A549 (cell line): ENCODE measurements at regions not wholly inside any gene's neighbourhood (a gene's known extent, or its start where the extent isn't known, plus 50 kb on each side); places are given as distances from the start of the nearest gene placed in this dataset.

ENCODE experiments used
- ATAC-seq, 2 experiments: fragments of 200-7000 bp in 1 of 2; fragments of >200 bp in 1 of 2; cut with Nextera tagmentation in 1 of 2; cut with Tn5 transposase in 1 of 2; 3 replicates each; pipeline versions ENCODE4 v1.8.0 to v1.9.1; 2018 to 2020; ENCODE audit warnings: mild to moderate bottlenecking in 1 of 2, moderate library complexity in 1 of 2
- CTCF ChIA-PET: fragments of 300-600 bp; sonication (Branson Sonifier 250); formaldehyde crosslinking; extraction: SDS; loops from one replicate; lab custom pipeline; 2021; ENCODE audit warnings: antibody characterized with exemption, inconsistent platforms; lab: Yijun Ruan, JAX
- POLR2A ChIA-PET: fragments of 350-600 bp; formaldehyde crosslinking; extraction: SDS; loops from one replicate; lab custom pipeline; 2021; ENCODE audit warnings: antibody characterized with exemption, inconsistent platforms; lab: Yijun Ruan, JAX
- DNase-seq, 2 experiments: peaks; one replicate each; pipeline versions ENCODE4 v3.0.0 to v3.0.0-alpha.2; 2011 to 2016; ENCODE audit warnings: low read depth in 1 of 2, low spot score in 1 of 2
- FAIRE-seq: peaks from 2 replicates; lab custom pipeline; 2011; peaks lifted over from hg19 to GRCh38; lab: Jason Lieb, UNC
- H3K27ac ChIP-seq, 2 experiments: fragments of >200 bp; sonication (Bioruptor Twin); formaldehyde crosslinking; 3 replicates each; pipeline ENCODE4 v1.5.1; 2016 to 2017
- H3K4me1 ChIP-seq: fragments of >200 bp; sonication (Bioruptor Twin); formaldehyde crosslinking; 3 replicates; pipeline ENCODE4 v1.6.1; 2016
- H3K4me2 ChIP-seq: fragments of >200 bp; sonication (Bioruptor Twin); formaldehyde crosslinking; 3 replicates; pipeline ENCODE4 v1.6.1; 2016
- H3K4me3 ChIP-seq: fragments of >200 bp; sonication (Bioruptor Twin); formaldehyde crosslinking; 3 replicates; pipeline ENCODE4 v1.5.1; 2016
- H3K9me3 ChIP-seq: fragments of >200 bp; sonication (Bioruptor Twin); formaldehyde crosslinking; 3 replicates; pipeline ENCODE4 v1.6.1; 2016
- BHLHE40 ChIP-seq: IDR thresholded peaks from 2 replicates; pipeline ENCODE4 v1.6.1; 2012; ENCODE audit warnings: low read depth, low read length, inconsistent platforms
- CEBPB ChIP-seq, 2 experiments: fragments of >200 bp in 1 of 2; sonication (Bioruptor Twin) in 1 of 2; formaldehyde crosslinking in 1 of 2; IDR thresholded peaks; 2 replicates each; pipeline ENCODE4 v1.6.1; 2012 to 2016
- CHD2 ChIP-seq: fragments of 150-350 bp; IDR thresholded peaks from 2 replicates; pipeline ENCODE4 v1.6.1; 2014; ENCODE audit warnings: low read length; ENCODE audit not compliant: partially characterized antibody
- CHD4 ChIP-seq: fragments of 200-600 bp; sonication (generic); IDR thresholded peaks from 2 replicates; pipeline ENCODE4 v1.6.1; 2016; ENCODE audit warnings: antibody characterized with exemption, mild to moderate bottlenecking, borderline replicate concordance
- EP300 ChIP-seq, 2 experiments: fragments of >200 bp; sonication (Bioruptor Twin); formaldehyde crosslinking; IDR thresholded peaks; 2 replicates in 1 of 2; 3 replicates in 1 of 2; pipeline ENCODE4 v1.6.1; 2016 to 2017
- ESRRA ChIP-seq: fragments of 150-350 bp; IDR thresholded peaks from 2 replicates; pipeline ENCODE4 v1.6.1; 2014; ENCODE audit warnings: mild to moderate bottlenecking, low read length, borderline replicate concordance
- FOSL2 ChIP-seq, 2 experiments: fragments of 450-650 bp in 1 of 2; fragments of >200 bp in 1 of 2; sonication (Bioruptor Twin) in 1 of 2; formaldehyde crosslinking; IDR thresholded peaks; 2 replicates each; pipeline versions ENCODE4 v1.5.0 to v1.6.1; 2016 to 2020; ENCODE audit warnings: mild to moderate bottlenecking in 1 of 2, moderate library complexity in 1 of 2
- FOXS1 ChIP-seq: fragments of 250-450 bp; sonication (Bioruptor Pico); IDR thresholded peaks from 2 replicates; pipeline ENCODE4 v1.5.0; 2020; ENCODE audit warnings: mild to moderate bottlenecking, moderate library complexity
- HOXA7 ChIP-seq: fragments of 250-450 bp; sonication (Bioruptor Pico); IDR thresholded peaks from 2 replicates; pipeline ENCODE4 v1.5.0; 2020; ENCODE audit warnings: mild to moderate bottlenecking, moderate library complexity
- MYC ChIP-seq: IDR thresholded peaks from 2 replicates; pipeline ENCODE4 v1.6.1; 2012; ENCODE audit warnings: mild to moderate bottlenecking, inconsistent platforms, low read length, improper control_type of control experiment, borderline replicate concordance
- NFE2L2 ChIP-seq: fragments of 150-350 bp; conservative IDR thresholded peaks from 2 replicates; pipeline ENCODE4 v1.6.1; 2014; ENCODE audit warnings: low read length
- NPAS2 ChIP-seq: fragments of 250-450 bp; sonication (Bioruptor Pico); IDR thresholded peaks from 2 replicates; pipeline ENCODE4 v1.8.0; 2022; ENCODE audit warnings: mild to moderate bottlenecking, moderate library complexity, borderline replicate concordance
- NR3C1 ChIP-seq: fragments of >200 bp; sonication (Bioruptor Twin); formaldehyde crosslinking; IDR thresholded peaks from 3 replicates; pipeline ENCODE4 v1.6.1; 2017
- POLR2AphosphoS2 ChIP-seq: conservative IDR thresholded peaks from 2 replicates; pipeline ENCODE4 v1.6.1; 2012; ENCODE audit warnings: low read length, improper control_type of control experiment, inconsistent platforms
- RCOR1 ChIP-seq: fragments of 150-350 bp; IDR thresholded peaks from 2 replicates; pipeline ENCODE4 v1.6.1; 2014; ENCODE audit warnings: antibody characterized with exemption, low read length, low read depth
- RNF2 ChIP-seq: fragments of 200-600 bp; sonication (generic); IDR thresholded peaks from 2 replicates; pipeline ENCODE4 v1.6.1; 2016; ENCODE audit warnings: low read depth, mild to moderate bottlenecking, antibody characterized with exemption, moderate library complexity, borderline replicate concordance
- ZNF302 ChIP-seq: fragments of 250-450 bp; sonication (Bioruptor Pico); IDR thresholded peaks from 2 replicates; pipeline ENCODE4 v1.9.0; 2021; ENCODE audit warnings: inconsistent platforms, mild to moderate bottlenecking, moderate library complexity
- WGBS: methylation state at CpG from one replicate; pipeline ENCODE4 v1.1.6; 2017; ENCODE audit errors: missing lambda C conversion rate; 5-methylcytosine and 5-hydroxymethylcytosine counted together
- TF ChIP-seq, protein P1 (sequence below): fragments of 150-350 bp; IDR thresholded peaks from 2 replicates; pipeline ENCODE4 v1.6.1; 2014; ENCODE audit warnings: low read depth, mild to moderate bottlenecking, low read length
- TF ChIP-seq, protein P2 (sequence below): fragments of 200-600 bp; sonication (generic); IDR thresholded peaks from 2 replicates; pipeline ENCODE4 v1.6.1; 2016; ENCODE audit warnings: antibody characterized with exemption, mild to moderate bottlenecking, moderate library complexity
- TF ChIP-seq, protein P3 (sequence below): fragments of 450-650 bp; IDR thresholded peaks from 2 replicates; pipeline ENCODE4 v1.6.1; 2014; ENCODE audit warnings: antibody characterized with exemption
- TF ChIP-seq, protein P4 (sequence below): fragments of >200 bp; sonication (Bioruptor Twin); formaldehyde crosslinking; IDR thresholded peaks from 2 replicates; pipeline ENCODE4 v1.6.1; 2016
- TF ChIP-seq, protein P5 (sequence below): IDR thresholded peaks from 2 replicates; pipeline ENCODE4 v1.6.1; 2012

DNA sequence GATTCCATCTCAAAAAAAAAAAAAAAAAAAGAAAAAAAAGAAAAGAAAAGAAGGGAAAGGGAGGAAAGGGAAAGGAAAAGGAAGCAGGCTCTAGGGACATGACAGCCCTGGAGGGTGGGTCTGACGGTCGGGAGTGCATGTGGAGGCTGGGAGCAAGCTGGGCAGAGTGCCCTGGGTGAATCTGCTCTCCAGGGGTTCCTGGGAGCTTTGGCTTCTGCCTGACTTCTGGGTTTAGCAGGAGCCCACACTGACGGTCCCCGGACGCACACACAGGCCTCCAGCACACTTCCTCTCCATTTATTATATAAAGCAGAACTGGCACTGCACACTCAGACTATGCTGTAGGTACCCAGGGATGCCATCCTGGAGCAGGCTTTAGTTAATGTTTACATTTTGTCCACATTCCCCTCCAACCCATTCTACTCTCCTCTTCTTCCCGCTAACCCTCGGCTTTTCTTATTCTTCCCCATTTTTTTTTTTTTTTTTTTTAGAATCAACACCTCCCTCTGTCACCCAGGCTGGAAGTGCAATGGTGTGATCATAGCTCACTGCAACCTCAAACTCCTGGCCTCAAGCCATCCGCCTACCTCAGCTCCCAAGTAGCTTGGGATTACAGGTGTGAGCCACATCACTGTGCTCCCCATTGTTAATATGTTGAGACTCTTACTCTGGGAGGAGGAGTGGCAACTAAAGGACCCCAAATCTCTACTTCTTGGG lies 151.1 kb upstream of the SLC1A4 start:
- H3K4me3 ChIP-seq, result no peak overlapping the region
- H3K27ac ChIP-seq, result peak overlapping the region; percentile 72 to 87
- TF ChIP-seq CHD2 (no peak), POLR2AphosphoS2 (no peak), NFE2L2 (no peak), EP300 (IDR thresholded peaks at IDR 0.05) (no peak), RNF2 (no peak), ZNF302 (CRISPR knock-in tag) (no peak), NPAS2 (CRISPR knock-in tag) (no peak), RCOR1 (no peak), CEBPB (IDR thresholded peaks at IDR 0.05) (no peak), CHD4 (no peak), MYC (no peak), BHLHE40 (no peak)
- TF ChIP-seq, protein P1, sequence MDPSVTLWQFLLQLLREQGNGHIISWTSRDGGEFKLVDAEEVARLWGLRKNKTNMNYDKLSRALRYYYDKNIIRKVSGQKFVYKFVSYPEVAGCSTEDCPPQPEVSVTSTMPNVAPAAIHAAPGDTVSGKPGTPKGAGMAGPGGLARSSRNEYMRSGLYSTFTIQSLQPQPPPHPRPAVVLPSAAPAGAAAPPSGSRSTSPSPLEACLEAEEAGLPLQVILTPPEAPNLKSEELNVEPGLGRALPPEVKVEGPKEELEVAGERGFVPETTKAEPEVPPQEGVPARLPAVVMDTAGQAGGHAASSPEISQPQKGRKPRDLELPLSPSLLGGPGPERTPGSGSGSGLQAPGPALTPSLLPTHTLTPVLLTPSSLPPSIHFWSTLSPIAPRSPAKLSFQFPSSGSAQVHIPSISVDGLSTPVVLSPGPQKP, result no peak
- TF ChIP-seq, protein P2, sequence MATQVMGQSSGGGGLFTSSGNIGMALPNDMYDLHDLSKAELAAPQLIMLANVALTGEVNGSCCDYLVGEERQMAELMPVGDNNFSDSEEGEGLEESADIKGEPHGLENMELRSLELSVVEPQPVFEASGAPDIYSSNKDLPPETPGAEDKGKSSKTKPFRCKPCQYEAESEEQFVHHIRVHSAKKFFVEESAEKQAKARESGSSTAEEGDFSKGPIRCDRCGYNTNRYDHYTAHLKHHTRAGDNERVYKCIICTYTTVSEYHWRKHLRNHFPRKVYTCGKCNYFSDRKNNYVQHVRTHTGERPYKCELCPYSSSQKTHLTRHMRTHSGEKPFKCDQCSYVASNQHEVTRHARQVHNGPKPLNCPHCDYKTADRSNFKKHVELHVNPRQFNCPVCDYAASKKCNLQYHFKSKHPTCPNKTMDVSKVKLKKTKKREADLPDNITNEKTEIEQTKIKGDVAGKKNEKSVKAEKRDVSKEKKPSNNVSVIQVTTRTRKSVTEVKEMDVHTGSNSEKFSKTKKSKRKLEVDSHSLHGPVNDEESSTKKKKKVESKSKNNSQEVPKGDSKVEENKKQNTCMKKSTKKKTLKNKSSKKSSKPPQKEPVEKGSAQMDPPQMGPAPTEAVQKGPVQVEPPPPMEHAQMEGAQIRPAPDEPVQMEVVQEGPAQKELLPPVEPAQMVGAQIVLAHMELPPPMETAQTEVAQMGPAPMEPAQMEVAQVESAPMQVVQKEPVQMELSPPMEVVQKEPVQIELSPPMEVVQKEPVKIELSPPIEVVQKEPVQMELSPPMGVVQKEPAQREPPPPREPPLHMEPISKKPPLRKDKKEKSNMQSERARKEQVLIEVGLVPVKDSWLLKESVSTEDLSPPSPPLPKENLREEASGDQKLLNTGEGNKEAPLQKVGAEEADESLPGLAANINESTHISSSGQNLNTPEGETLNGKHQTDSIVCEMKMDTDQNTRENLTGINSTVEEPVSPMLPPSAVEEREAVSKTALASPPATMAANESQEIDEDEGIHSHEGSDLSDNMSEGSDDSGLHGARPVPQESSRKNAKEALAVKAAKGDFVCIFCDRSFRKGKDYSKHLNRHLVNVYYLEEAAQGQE, result no peak
- TF ChIP-seq, all 56 proteins: peak for 0
- ChIA-PET CTCF (interaction anchor here (0.6 to 5.2 kb wide), 17 partner anchors 10 to 315 kb away, joined by 3 to 23 read pairs (median 3); partner anchors contain the start of gene SERTAD2), POLR2A (interaction anchor here (0.5 to 3.5 kb wide), 5 partner anchors 21 to 184 kb away, joined by 3 to 47 read pairs (median 11); partner anchors contain the start of gene SERTAD2)
- peak overlapping the region; percentile 68 for H3K4me2 ChIP-seq
- 33% methylated on average over 8 of the region's 8 CpGs for WGBS
- H3K4me1 ChIP-seq, result peaks cover 54% of the 10 kb centered on the region
- FAIRE-seq (no peak), ATAC-seq (peak; percentile 28 to 32; a peak in 5 of 6 replicates), DNase-seq (peak in 1 of 2 experiments; percentile 32)
- no peaks in the 10 kb centered on the region for H3K9me3 ChIP-seq

DNA sequence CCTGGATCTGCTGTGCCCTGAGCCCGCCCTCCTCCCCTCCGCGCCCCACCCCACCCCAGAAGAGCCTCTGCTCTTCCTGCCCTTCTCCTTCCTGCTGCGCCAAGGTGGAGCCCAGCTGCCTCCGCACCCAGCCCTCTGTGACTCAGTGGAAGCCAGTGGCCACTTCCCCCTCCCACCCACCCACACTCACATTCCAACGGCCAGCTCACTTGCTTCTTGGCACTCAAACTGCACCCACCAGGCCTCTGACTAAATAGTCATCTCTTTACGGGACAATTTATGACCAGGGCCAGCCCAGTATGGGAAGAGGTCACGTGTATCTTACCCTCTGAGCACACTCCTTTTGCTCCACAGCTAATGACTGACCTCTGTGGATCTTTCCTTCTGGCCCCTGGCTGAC lies 150.4 kb upstream of the SLC1A4 start:
- FAIRE-seq, result no peak
- ATAC-seq, result peak; percentile 58
- POLR2A ChIA-PET, result interaction anchor here (0.6 to 3.5 kb wide), 4 partner anchors 21 to 185 kb away, joined by 3 to 47 read pairs (median 16); partner anchors contain the start of gene SERTAD2
- TF ChIP-seq, protein P3, sequence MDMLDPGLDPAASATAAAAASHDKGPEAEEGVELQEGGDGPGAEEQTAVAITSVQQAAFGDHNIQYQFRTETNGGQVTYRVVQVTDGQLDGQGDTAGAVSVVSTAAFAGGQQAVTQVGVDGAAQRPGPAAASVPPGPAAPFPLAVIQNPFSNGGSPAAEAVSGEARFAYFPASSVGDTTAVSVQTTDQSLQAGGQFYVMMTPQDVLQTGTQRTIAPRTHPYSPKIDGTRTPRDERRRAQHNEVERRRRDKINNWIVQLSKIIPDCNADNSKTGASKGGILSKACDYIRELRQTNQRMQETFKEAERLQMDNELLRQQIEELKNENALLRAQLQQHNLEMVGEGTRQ, result peak; percentile 47
- no peak for TF ChIP-seq FOXS1 (CRISPR knock-in tag)
- no peak for TF ChIP-seq ESRRA
- TF ChIP-seq HOXA7 (CRISPR knock-in tag), result no peak
- no peak for TF ChIP-seq NR3C1
- TF ChIP-seq CHD2, result no peak
- peak; percentile 25; the same call in 1 of the 2 replicates for TF ChIP-seq FOSL2 (IDR thresholded peaks at IDR 0.05)
- no peak for TF ChIP-seq FOSL2 (CRISPR knock-in tag; IDR thresholded peaks at IDR 0.05)
- TF ChIP-seq, protein P2, result no peak
- TF ChIP-seq, protein P4, sequence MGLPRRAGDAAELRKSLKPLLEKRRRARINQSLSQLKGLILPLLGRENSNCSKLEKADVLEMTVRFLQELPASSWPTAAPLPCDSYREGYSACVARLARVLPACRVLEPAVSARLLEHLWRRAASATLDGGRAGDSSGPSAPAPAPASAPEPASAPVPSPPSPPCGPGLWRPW, result no peak
- TF ChIP-seq, protein P5, sequence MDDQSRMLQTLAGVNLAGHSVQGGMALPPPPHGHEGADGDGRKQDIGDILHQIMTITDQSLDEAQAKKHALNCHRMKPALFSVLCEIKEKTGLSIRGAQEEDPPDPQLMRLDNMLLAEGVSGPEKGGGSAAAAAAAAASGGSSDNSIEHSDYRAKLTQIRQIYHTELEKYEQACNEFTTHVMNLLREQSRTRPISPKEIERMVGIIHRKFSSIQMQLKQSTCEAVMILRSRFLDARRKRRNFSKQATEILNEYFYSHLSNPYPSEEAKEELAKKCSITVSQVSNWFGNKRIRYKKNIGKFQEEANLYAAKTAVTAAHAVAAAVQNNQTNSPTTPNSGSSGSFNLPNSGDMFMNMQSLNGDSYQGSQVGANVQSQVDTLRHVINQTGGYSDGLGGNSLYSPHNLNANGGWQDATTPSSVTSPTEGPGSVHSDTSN, result 0 out of 2 replicates have a peak, but pooled peaks have one; percentile 44

More for the DNA sequence above, 150.4 kb upstream of the SLC1A4 start:
- H3K9me3 ChIP-seq, result no peaks in the 10 kb centered on the region
- CTCF ChIA-PET, result interaction anchor here (0.9 to 5.2 kb wide), 14 partner anchors 9 to 232 kb away, joined by 3 to 23 read pairs (median 4); partner anchors contain the start of gene SERTAD2
- peak; percentile 58 to 81 for DNase-seq
- peak overlapping the region; percentile 68 for H3K4me2 ChIP-seq
- WGBS, result 3% methylated on average over 7 of the region's 8 CpGs
- peaks cover 54% of the 10 kb centered on the region for H3K4me1 ChIP-seq
- peak overlapping the region; percentile 72 to 87 for H3K27ac ChIP-seq
- no peak overlapping the region for H3K4me3 ChIP-seq
